Transverse colon (tissue), 4 donors: ENCODE measurements at regions not wholly inside any gene's neighbourhood (a gene's known extent, or its start where the extent isn't known, plus 50 kb on each side); places are given as distances from the start of the nearest gene placed in this dataset.
A peak's percentile ranks its signal among the peaks of the same experiment; 100 is the strongest.

Experiments used
- DNase-seq: peaks from one replicate; pipeline ENCODE4 v3.0.0-alpha.2; 2019
- H3K27ac ChIP-seq, 4 donors: fragments of 200-600 bp; sonication (generic); 2 replicates each; pipeline ENCODE4 v1.5.1; 2016 to 2018; ENCODE audit warnings: inconsistent platforms in 4 of 4
- H3K27me3 ChIP-seq: fragments of 200-600 bp; sonication (generic); 2 replicates; pipeline ENCODE4 v1.5.1; 2017; ENCODE audit warnings: inconsistent platforms
- H3K36me3 ChIP-seq, 4 donors: fragments of 200-600 bp; sonication (generic); 2 replicates each; pipeline ENCODE4 v1.5.1; 2017 to 2019; ENCODE audit warnings: inconsistent platforms in 4 of 4
- H3K4me1 ChIP-seq, 4 donors: fragments of 200-600 bp; sonication (generic); 2 replicates each; pipeline ENCODE4 v1.5.1; 2017 to 2020; ENCODE audit warnings: inconsistent platforms in 4 of 4
- H3K4me3 ChIP-seq, 4 donors: fragments of 200-600 bp; sonication (generic); 1 replicate in 1 of 4; 2 replicates in 3 of 4; pipeline versions ENCODE4 v1.5.1 to v1.6.1; 2017 to 2019; ENCODE audit warnings: inconsistent platforms in 4 of 4
- H3K9me3 ChIP-seq, 2 donors: fragments of 200-600 bp; sonication (generic); 2 replicates each; pipeline ENCODE4 v1.5.1; 2017 to 2019; ENCODE audit warnings: inconsistent platforms in 2 of 2
- EP300 ChIP-seq: sonication (generic); formaldehyde crosslinking; IDR thresholded peaks from one replicate; pipeline ENCODE4 v1.6.1; 2017; ENCODE audit warnings: antibody characterized with exemption, low read depth
- POLR2A ChIP-seq: fragments of 450-650 bp; IDR thresholded peaks from one replicate; pipeline ENCODE4 v1.6.1; 2016; ENCODE audit warnings: antibody characterized with exemption, mild to moderate bottlenecking, moderate library complexity
- POLR2AphosphoS5 ChIP-seq, 3 donors: sonication (generic); formaldehyde crosslinking; IDR thresholded peaks; one replicate each; pipeline ENCODE4 v1.6.1; 2016; ENCODE audit warnings: antibody characterized with exemption in 3 of 3
- WGBS, 2 donors: methylation state at CpG; one replicate each; pipeline ENCODE4 v1.1.5; 2018; ENCODE audit warnings: low coverage in 1 of 2; 5-methylcytosine and 5-hydroxymethylcytosine counted together
- in situ Hi-C, 4 donors: fragments of 200-750 bp; cut with MboI; loops; one replicate each; pipeline versions ENCODE4 v1.15.0 to v1.15.1; 2017; ENCODE audit warnings: low sequenced_read_pairs in 3 of 4, low pct_ligation_motif_present in 1 of 4, low pct_unique_long_range_greater_than_20kb in 1 of 4
- intact Hi-C: fragments of 100-400 bp; cut with DNase I; formaldehyde crosslinking; loops from one replicate; pipeline ENCODE4 v1.15.1; 2023; ENCODE audit warnings: low total_unique reads
- TF ChIP-seq, protein P1 (sequence below), 5 experiments: fragments of 200-600 bp in 3 of 5; fragments of 450-650 bp in 2 of 5; sonication (generic) in 3 of 5; IDR thresholded peaks; 1 replicate in 2 of 5; 2 replicates in 3 of 5; pipeline ENCODE4 v1.5.1; 2016 to 2017; ENCODE audit warnings: antibody characterized with exemption in 5 of 5, inconsistent platforms in 3 of 5, mild to moderate bottlenecking in 2 of 5, moderate library complexity in 1 of 5

DNA sequence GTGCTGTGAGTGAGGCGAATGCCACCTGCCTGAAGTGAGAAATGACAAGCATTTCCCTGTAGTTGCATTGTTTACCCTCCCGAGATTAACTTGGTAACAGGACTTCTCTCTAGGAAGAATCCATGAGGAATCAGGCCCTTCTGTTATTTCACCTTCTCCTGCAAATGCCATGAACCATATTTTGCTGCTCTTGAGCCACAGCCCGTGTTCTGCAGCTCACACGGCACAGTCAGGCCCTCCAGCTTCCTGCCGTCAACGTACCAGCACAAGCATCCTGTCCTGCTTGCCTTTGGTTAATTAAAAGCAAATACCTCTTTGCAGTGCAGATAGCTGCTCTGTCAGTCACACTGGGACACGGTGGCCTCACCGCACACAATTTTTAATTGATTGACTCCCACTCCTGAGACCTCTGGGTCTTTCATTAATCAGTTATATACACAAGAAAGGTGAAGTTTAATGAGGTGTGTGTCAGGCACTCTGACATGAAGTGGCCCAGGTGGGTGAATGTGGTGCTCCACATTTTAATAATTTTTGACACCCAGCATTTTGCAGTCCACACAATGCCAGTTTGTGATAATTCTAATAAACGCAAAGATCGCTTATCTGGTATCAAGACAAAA is 95.3 kb upstream of the ASB18 start:
- no peaks in the 10 kb centered on the region for H3K4me1 ChIP-seq
- TF ChIP-seq, protein P1, sequence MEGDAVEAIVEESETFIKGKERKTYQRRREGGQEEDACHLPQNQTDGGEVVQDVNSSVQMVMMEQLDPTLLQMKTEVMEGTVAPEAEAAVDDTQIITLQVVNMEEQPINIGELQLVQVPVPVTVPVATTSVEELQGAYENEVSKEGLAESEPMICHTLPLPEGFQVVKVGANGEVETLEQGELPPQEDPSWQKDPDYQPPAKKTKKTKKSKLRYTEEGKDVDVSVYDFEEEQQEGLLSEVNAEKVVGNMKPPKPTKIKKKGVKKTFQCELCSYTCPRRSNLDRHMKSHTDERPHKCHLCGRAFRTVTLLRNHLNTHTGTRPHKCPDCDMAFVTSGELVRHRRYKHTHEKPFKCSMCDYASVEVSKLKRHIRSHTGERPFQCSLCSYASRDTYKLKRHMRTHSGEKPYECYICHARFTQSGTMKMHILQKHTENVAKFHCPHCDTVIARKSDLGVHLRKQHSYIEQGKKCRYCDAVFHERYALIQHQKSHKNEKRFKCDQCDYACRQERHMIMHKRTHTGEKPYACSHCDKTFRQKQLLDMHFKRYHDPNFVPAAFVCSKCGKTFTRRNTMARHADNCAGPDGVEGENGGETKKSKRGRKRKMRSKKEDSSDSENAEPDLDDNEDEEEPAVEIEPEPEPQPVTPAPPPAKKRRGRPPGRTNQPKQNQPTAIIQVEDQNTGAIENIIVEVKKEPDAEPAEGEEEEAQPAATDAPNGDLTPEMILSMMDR (IDR thresholded peaks at IDR 0.05), result no peak
- TF ChIP-seq POLR2AphosphoS5 (IDR thresholded peaks at IDR 0.05) (no peak), EP300 (no peak), POLR2A (no peak)
- WGBS, 2 donors, result 54% methylated on average over 8 to 10 of the region's 10 CpGs
- H3K27me3 ChIP-seq, result no peaks in the 10 kb centered on the region
- in situ Hi-C loops (loop anchor here in 2 of 4 donors (10.0 kb wide), 2 partner anchors 695 to 715 kb away; no protein-coding TSS in a partner anchor), intact Hi-C loops (no loop called here)
- no peak overlapping the region for H3K4me3 ChIP-seq
- no peaks in the 10 kb centered on the region for H3K9me3 ChIP-seq
- no peak for DNase-seq
- no peaks in the 10 kb centered on the region for H3K36me3 ChIP-seq
- H3K27ac ChIP-seq, result no peak overlapping the region

DNA sequence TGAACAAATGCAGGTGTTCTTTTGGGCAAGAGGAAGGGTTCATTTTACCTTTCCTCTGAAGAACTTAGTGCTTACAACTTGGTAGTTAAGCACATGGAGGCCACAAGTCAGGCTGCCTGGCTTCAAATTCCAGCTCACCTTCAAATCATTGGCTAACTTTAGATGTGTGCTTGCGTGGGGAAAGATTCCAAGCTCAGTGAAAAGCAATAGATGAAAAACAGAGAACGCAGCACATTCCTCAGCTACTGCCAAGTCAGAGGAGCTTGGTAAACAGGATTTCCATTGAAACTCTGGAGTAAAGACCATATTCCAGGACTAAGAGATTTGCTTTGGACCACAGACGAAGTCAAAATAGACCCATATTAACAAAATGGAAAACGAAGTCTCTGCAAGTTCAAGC is 96.3 kb upstream of the ASB18 start:
- TF ChIP-seq POLR2A, result no peak
- peak in 1 of 3 donors; percentile 22 for TF ChIP-seq POLR2AphosphoS5 (IDR thresholded peaks at IDR 0.05)
- TF ChIP-seq EP300, result no peak
- H3K4me3 ChIP-seq, result no peak overlapping the region
- peak overlapping the region in 1 of 4 donors; percentile 18 for H3K27ac ChIP-seq
- DNase-seq, result no peak
- no peaks in the 10 kb centered on the region for H3K36me3 ChIP-seq
- WGBS, 2 donors, result 64 to 78% methylated on average over 4 of the region's 4 CpGs
- no peaks in the 10 kb centered on the region for H3K27me3 ChIP-seq
- H3K9me3 ChIP-seq, result no peaks in the 10 kb centered on the region
- intact Hi-C loops (no loop called here), in situ Hi-C loops (loop anchor here in 1 of 4 donors (10.0 kb wide), 1 partner anchor 714 kb away; no protein-coding TSS in a partner anchor)
- H3K4me1 ChIP-seq, result no peaks in the 10 kb centered on the region

DNA sequence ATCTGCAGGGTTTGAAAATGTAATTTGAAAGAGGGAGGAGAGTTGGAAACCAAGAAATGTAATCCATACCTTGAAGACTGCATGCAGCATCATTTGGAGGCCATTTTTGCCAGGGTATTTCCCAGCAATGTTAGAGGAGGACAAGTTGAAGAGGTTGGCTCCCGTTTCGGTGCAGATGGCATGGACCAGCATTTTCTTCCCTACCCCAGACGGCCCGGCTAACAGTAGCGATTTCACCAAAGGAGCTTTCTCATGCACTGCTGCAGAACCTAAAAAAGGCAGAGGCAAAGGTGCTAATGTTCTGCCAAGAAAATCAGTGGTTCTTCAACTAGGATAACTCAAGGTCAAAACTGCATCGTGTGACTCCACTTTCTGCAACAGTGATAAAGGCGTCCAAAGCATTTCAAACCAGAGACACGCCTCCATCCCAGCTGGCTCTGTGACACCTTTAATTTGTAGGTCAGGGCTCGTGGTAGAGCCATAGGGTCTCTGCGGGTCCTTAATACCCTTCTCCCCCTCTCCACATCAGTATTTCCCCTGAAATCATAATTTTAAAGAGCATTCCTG is 99.6 kb upstream of the ASB18 start:
- 77 to 82% methylated on average over 10 of the region's 10 CpGs for WGBS, 2 donors
- TF ChIP-seq, protein P1 (IDR thresholded peaks at IDR 0.05), result no peak
- in situ Hi-C loops, result loop anchor here in 1 of 4 donors (10.0 kb wide), 1 partner anchor 711 kb away; no protein-coding TSS in a partner anchor
- intact Hi-C loops, result no loop called here
- Histone ChIP-seq H3K4me1 (no peaks in the 10 kb centered on the region), H3K9me3 (no peaks in the 10 kb centered on the region), H3K27me3 (peaks cover 7% of the 10 kb centered on the region), H3K27ac (no peak overlapping the region), H3K4me3 (no peak overlapping the region), H3K36me3 (no peaks in the 10 kb centered on the region)
- DNase-seq, result no peak

DNA sequence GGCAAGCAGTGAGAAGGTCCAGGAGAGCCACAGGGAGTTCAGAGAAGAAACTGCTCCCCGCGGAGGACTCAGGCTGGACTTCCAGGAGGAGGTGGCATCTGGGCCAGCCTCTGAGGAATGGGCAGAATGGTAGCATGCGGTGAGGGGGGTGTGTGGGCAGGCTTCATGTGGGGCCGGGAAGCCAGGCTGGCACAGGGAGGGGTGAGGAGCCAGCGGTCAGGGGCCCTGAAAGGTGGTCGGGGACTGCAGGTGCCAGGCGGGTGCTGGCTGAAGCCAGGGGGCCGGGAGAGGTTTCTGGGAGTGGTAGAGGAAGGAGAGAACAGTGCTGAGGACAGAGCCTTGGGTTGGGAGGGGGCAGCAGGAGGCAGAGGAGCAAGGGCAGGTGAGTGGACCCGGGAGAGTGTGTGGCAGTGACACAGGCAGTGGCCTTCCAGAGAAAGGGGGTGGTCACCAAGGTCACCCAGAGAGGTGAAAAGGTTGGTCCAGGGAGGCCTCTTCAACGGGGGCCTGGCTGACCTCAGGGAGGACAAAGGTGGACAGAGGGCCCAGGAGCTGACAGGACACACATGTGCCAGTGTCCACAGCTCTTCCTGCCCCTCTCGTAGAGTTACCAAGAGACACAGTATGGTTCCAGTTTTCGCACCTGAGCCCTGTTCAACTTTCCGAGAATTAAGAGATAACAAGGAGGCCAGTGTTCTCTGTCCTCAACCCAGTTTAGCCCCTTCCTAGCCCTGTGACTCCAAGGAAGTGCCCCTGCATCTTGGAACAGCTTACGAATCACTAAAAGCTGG is 101.2 kb upstream of the ASB18 start:
- no peak overlapping the region for H3K27ac ChIP-seq

More for the DNA sequence above, 101.2 kb upstream of the ASB18 start:
- DNase-seq, result no peak
- Histone ChIP-seq H3K4me3 (no peak overlapping the region), H3K4me1 (peaks cover 0 to 2% (median 0%) of the 10 kb centered on the region in 4 donors), H3K9me3 (no peaks in the 10 kb centered on the region), H3K36me3 (no peaks in the 10 kb centered on the region), H3K27me3 (peaks cover 7% of the 10 kb centered on the region)
- no peak for TF ChIP-seq POLR2A
- no peak for TF ChIP-seq POLR2AphosphoS5 (IDR thresholded peaks at IDR 0.05)
- no peak for TF ChIP-seq EP300
- TF ChIP-seq, protein P1 (IDR thresholded peaks at IDR 0.05), result no peak
- WGBS, 2 donors, result 75 to 87% methylated on average over 6 to 14 of the region's 14 CpGs
- intact Hi-C loops, result no loop called here
- in situ Hi-C loops, result loop anchor here in 1 of 4 donors (10.0 kb wide), 1 partner anchor 709 kb away; no protein-coding TSS in a partner anchor
